ENCODE measurements at regions not wholly inside any gene's neighbourhood (a gene's known extent, or its start where the extent isn't known, plus 50 kb on each side); places are given as distances from the start of the nearest gene placed in this dataset.

DNA sequence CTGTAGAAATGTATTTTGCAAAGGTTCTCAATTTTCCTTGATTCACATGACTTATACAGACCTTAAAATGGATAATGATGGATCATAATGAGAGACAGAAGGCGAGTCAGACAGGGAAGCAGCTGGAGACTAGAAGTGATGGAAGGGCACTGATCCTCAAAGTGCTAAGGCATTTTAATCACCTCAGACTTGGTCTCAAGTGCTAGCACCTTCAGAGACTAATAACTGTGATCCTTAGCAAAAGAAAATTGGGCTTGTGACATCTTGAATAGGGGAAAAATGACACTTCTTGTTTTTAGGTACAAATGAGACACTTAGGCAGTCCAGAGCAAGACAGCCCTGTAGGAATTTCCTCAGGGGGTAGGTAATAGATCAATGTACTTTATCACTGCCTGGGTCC lies 1011.7 kb downstream of the SQOR start:
- TF ChIP-seq CTCF (conservative IDR thresholded peaks at IDR 0.05; ENCODE audit: low read length) (no peak), EZH2phosphoT487 (IDR thresholded peaks at IDR 0.05; ENCODE audit: borderline replicate concordance, low read depth, low read length) (no peak)

All from OCI-LY7 (cell line).